Amniotic epithelial cell (primary cell): ENCODE measurements at regions not wholly inside any gene's neighbourhood (a gene's known extent, or its start where the extent isn't known, plus 50 kb on each side); places are given as distances from the start of the nearest gene placed in this dataset.

Experiments
- DNase-seq: peaks from one replicate; pipeline ENCODE4 v3.0.0-alpha.2; 2010; ENCODE audit warnings: low read depth

- peak; percentile 21 for DNase-seq
Measured at GRCh38 chr3:65231544-65231943, 543.7 kb upstream of the ADAMTS9 start.

GRCh38 chr3:65230261-65231139 lies 542.7 kb upstream of the ADAMTS9 start:
- DNase-seq, result peak; percentile 70

GRCh38 chr3:65226287-65226686 lies 538.5 kb upstream of the ADAMTS9 start:
- no peak for DNase-seq

- DNase-seq, result peak; percentile 58
Measured at GRCh38 chr3:65210026-65210814, 522.4 kb upstream of the ADAMTS9 start.

- no peak for DNase-seq
Measured at GRCh38 chr3:65202395-65202794, 514.6 kb upstream of the ADAMTS9 start.

GRCh38 chr3:65201926-65202325 lies 514.1 kb upstream of the ADAMTS9 start:
- peak; percentile 65 for DNase-seq

GRCh38 chr3:65200310-65200970 lies 512.6 kb upstream of the ADAMTS9 start:
- DNase-seq, result no peak

GRCh38 chr3:65196663-65197062 lies 508.9 kb upstream of the ADAMTS9 start:
- peak; percentile 36 for DNase-seq

GRCh38 chr3:65195211-65196006 lies 507.6 kb upstream of the ADAMTS9 start:
- no peak for DNase-seq

GRCh38 chr3:65194744-65195143 lies 506.9 kb upstream of the ADAMTS9 start:
- DNase-seq, result no peak

GRCh38 chr3:65194047-65194714 lies 506.4 kb upstream of the ADAMTS9 start:
- no peak for DNase-seq

GRCh38 chr3:65193531-65193930 lies 505.7 kb upstream of the ADAMTS9 start:
- no peak for DNase-seq

GRCh38 chr3:65190111-65190510 lies 502.3 kb upstream of the ADAMTS9 start:
- DNase-seq, result peak; percentile 35

- no peak for DNase-seq
Measured at GRCh38 chr3:65186268-65186667, 498.5 kb upstream of the ADAMTS9 start.

GRCh38 chr3:65182682-65183081 lies 494.9 kb upstream of the ADAMTS9 start:
- DNase-seq, result no peak

- DNase-seq, result no peak
Measured at GRCh38 chr3:65182085-65182484, 494.3 kb upstream of the ADAMTS9 start.

GRCh38 chr3:65181391-65181871 lies 493.6 kb upstream of the ADAMTS9 start:
- DNase-seq, result no peak

- peak; percentile 63 for DNase-seq
Measured at GRCh38 chr3:65178703-65179102, 490.9 kb upstream of the ADAMTS9 start.

GRCh38 chr3:65177960-65178376 lies 490.2 kb upstream of the ADAMTS9 start:
- peak; percentile 40 for DNase-seq

- DNase-seq, result no peak
Measured at GRCh38 chr3:65174713-65175112, 486.9 kb upstream of the ADAMTS9 start.

GRCh38 chr3:65173841-65174240 lies 486.0 kb upstream of the ADAMTS9 start:
- DNase-seq, result peak; percentile 66
